ENCODE measurements at regions not wholly inside any gene's neighbourhood (a gene's known extent, or its start where the extent isn't known, plus 50 kb on each side); places are given as distances from the start of the nearest gene placed in this dataset.

- no peak for TF ChIP-seq CTCF (IDR thresholded peaks at IDR 0.05)
- TF ChIP-seq ZFX (IDR thresholded peaks at IDR 0.05; ENCODE audit: borderline replicate concordance): no peak
Observed at GRCh38 chr2:75799859-75800258, 89.1 kb upstream of the GCFC2 start.
